SK-N-SH (cell line): ENCODE measurements at regions not wholly inside any gene's neighbourhood (a gene's known extent, or its start where the extent isn't known, plus 50 kb on each side); places are given as distances from the start of the nearest gene placed in this dataset.

Experiments
- CTCF ChIA-PET: fragments of 300-600, 350-600 bp; formaldehyde crosslinking; extraction: SDS; loops from one replicate; lab custom pipeline; 2021; lab: Yijun Ruan, JAX
- POLR2A ChIA-PET: fragments of 350-600 bp; sonication (Branson Sonifier 250); formaldehyde crosslinking; extraction: SDS; loops from one replicate; lab custom pipeline; 2020; ENCODE audit warnings: antibody characterized with exemption, inconsistent platforms; lab: Yijun Ruan, JAX
- DNase-seq: peaks from one replicate; pipeline ENCODE4 v3.0.0; 2012
- H2AFZ ChIP-seq: fragments of 200-600 bp; sonication (generic); 2 replicates; pipeline ENCODE4 v1.8.1; 2016; ENCODE audit warnings: antibody characterized with exemption, mild to moderate bottlenecking, low read depth
- H3F3A ChIP-seq: fragments of 200-600 bp; sonication (generic); replicated peaks from 2 replicates; pipeline ENCODE3; 2016; ENCODE audit warnings: antibody characterized with exemption, mild to moderate bottlenecking; ENCODE audit not compliant: insufficient read depth
- H3K27ac ChIP-seq, 2 experiments: fragments of 200-500 bp in 1 of 2; fragments of 200-600 bp in 1 of 2; sonication (Bioruptor generic) in 1 of 2; sonication (generic), shearing (Covaris generic) in 1 of 2; 2 replicates each; pipeline versions ENCODE4 v1.5.1 to v1.6.1; 2014 to 2016; ENCODE audit warnings: low read depth in 2 of 2, inconsistent platforms in 1 of 2, low read length in 1 of 2, mild to moderate bottlenecking in 1 of 2, mixed read lengths in 1 of 2
- H3K27me3 ChIP-seq: fragments of 200-600 bp; sonication (generic), shearing (Covaris generic); 2 replicates; pipeline ENCODE4 v1.6.1; 2016; ENCODE audit warnings: mixed run types; ENCODE audit not compliant: insufficient read depth
- H3K36me3 ChIP-seq, 2 experiments: fragments of 200-500 bp in 1 of 2; fragments of 200-600 bp in 1 of 2; sonication (Bioruptor generic) in 1 of 2; sonication (generic) in 1 of 2; replicated peaks in 1 of 2; 2 replicates each; pipeline versions ENCODE3 to v1.5.1; 2014 to 2016; ENCODE audit warnings: low read length in 1 of 2, mild to moderate bottlenecking in 1 of 2; ENCODE audit not compliant: insufficient read depth in 2 of 2, control insufficient read depth in 1 of 2
- H3K4me1 ChIP-seq, 2 experiments: fragments of 200-500 bp in 1 of 2; fragments of 200-600 bp in 1 of 2; sonication (Bioruptor generic) in 1 of 2; sonication (generic), shearing (Covaris generic) in 1 of 2; 2 replicates each; pipeline versions ENCODE4 v1.5.1 to v1.6.1; 2014 to 2016; ENCODE audit warnings: low read depth in 1 of 2, low read length in 1 of 2, mixed run types in 1 of 2; ENCODE audit not compliant: insufficient read depth in 2 of 2, control insufficient read depth in 1 of 2
- H3K4me2 ChIP-seq: fragments of 200-600 bp; sonication (generic), shearing (Covaris generic); 2 replicates; pipeline ENCODE4 v1.6.1; 2017; ENCODE audit warnings: mixed run types
- H3K4me3 ChIP-seq, 2 experiments: fragments of 200-500 bp in 1 of 2; fragments of 200-600 bp in 1 of 2; sonication (Bioruptor generic) in 1 of 2; sonication (generic), shearing (Covaris generic) in 1 of 2; 2 replicates each; pipeline versions ENCODE4 v1.5.1 to v1.8.1; 2014 to 2016; ENCODE audit warnings: low read depth in 2 of 2, inconsistent platforms in 1 of 2, low read length in 1 of 2, mild to moderate bottlenecking in 1 of 2, mixed read lengths in 1 of 2, moderate library complexity in 1 of 2
- H3K79me2 ChIP-seq: fragments of 200-600 bp; sonication (generic); 2 replicates; pipeline ENCODE4 v1.8.1; 2017; ENCODE audit warnings: mild to moderate bottlenecking; ENCODE audit not compliant: insufficient read depth
- H3K9ac ChIP-seq: fragments of 200-600 bp; sonication (generic); 2 replicates; pipeline ENCODE4 v1.6.1; 2017; ENCODE audit warnings: mixed run types
- H3K9me2 ChIP-seq: fragments of 200-600 bp; sonication (generic); 2 replicates; pipeline ENCODE4 v1.6.1; 2017; ENCODE audit warnings: mixed run types
- H3K9me3 ChIP-seq: fragments of 200-600 bp; sonication (generic); 2 replicates; pipeline ENCODE4 v1.6.1; 2017; ENCODE audit warnings: mixed run types, mild to moderate bottlenecking, moderate library complexity
- H4K20me1 ChIP-seq: fragments of 200-600 bp; sonication (generic); 2 replicates; pipeline ENCODE4 v1.6.1; 2017; ENCODE audit warnings: mild to moderate bottlenecking, mixed run types; ENCODE audit not compliant: insufficient read depth
- CHD2 ChIP-seq: fragments of 150-350 bp; IDR thresholded peaks from 2 replicates; pipeline ENCODE4 v1.6.1; 2018; ENCODE audit warnings: low read length; ENCODE audit not compliant: partially characterized antibody
- ELF1 ChIP-seq: IDR thresholded peaks from 2 replicates; pipeline ENCODE4 v1.4.0; 2012
- EZH2phosphoT487 ChIP-seq: fragments of 200-600 bp; sonication (generic); IDR thresholded peaks from 2 replicates; pipeline ENCODE4 v1.6.1; 2017; ENCODE audit warnings: low read depth, mixed run types, mild to moderate bottlenecking, antibody characterized with exemption, moderate library complexity, borderline replicate concordance
- FOSL2 ChIP-seq: IDR thresholded peaks from 2 replicates; pipeline ENCODE4 v1.4.0; 2012; ENCODE audit warnings: low read depth, mild to moderate bottlenecking, moderate library complexity, borderline replicate concordance
- FOXJ3 ChIP-seq: sonication (generic); formaldehyde crosslinking; IDR thresholded peaks from 2 replicates; pipeline ENCODE4 v1.5.1; 2020; ENCODE audit warnings: mild to moderate bottlenecking, missing genetic modification reagents
- FOXM1 ChIP-seq: IDR thresholded peaks from 2 replicates; pipeline ENCODE4 v1.4.0; 2012; ENCODE audit warnings: low read depth, mild to moderate bottlenecking
- JUND ChIP-seq: IDR thresholded peaks from 2 replicates; pipeline ENCODE4 v1.4.0; 2012
- MAX ChIP-seq: IDR thresholded peaks from 2 replicates; pipeline ENCODE4 v1.4.0; 2012; ENCODE audit warnings: low read depth
- MEF2A ChIP-seq: IDR thresholded peaks from 2 replicates; pipeline ENCODE4 v1.4.0; 2012; ENCODE audit warnings: low read depth, borderline replicate concordance
- MXI1 ChIP-seq: IDR thresholded peaks from 2 replicates; pipeline ENCODE4 v1.6.1; 2012; ENCODE audit warnings: mild to moderate bottlenecking, low read depth, low read length, improper control_type of control experiment
- NFIC ChIP-seq: IDR thresholded peaks from 2 replicates; pipeline ENCODE4 v1.4.0; 2012; ENCODE audit warnings: borderline replicate concordance
- NRF1 ChIP-seq: IDR thresholded peaks from 2 replicates; pipeline ENCODE4 v1.6.1; 2012; ENCODE audit warnings: low read depth, mild to moderate bottlenecking, low read length
- RAD21 ChIP-seq: IDR thresholded peaks from 2 replicates; pipeline ENCODE4 v1.6.1; 2012; ENCODE audit warnings: mild to moderate bottlenecking, low read length
- RCOR1 ChIP-seq: fragments of 150-350 bp; IDR thresholded peaks from 2 replicates; pipeline ENCODE4 v1.6.1; 2017; ENCODE audit warnings: antibody characterized with exemption, low read length
- REST ChIP-seq: IDR thresholded peaks from 2 replicates; pipeline ENCODE4 v1.6.1; 2012; ENCODE audit warnings: mild to moderate bottlenecking, low read depth, low read length, moderate library complexity
- RFX5 ChIP-seq: IDR thresholded peaks from 2 replicates; pipeline ENCODE4 v1.6.1; 2012; ENCODE audit warnings: mild to moderate bottlenecking, improper control_type of control experiment, low read length
- RXRA ChIP-seq: IDR thresholded peaks from 2 replicates; pipeline ENCODE4 v1.4.0; 2012; ENCODE audit warnings: low read depth, mild to moderate bottlenecking, borderline replicate concordance
- SIN3A ChIP-seq: IDR thresholded peaks from 2 replicates; pipeline ENCODE4 v1.6.1; 2012; ENCODE audit warnings: low read depth, mild to moderate bottlenecking, low read length, moderate library complexity, borderline replicate concordance
- SMC3 ChIP-seq: IDR thresholded peaks from 2 replicates; pipeline ENCODE4 v1.6.1; 2012; ENCODE audit warnings: low read depth, low read length, improper control_type of control experiment
- TAF1 ChIP-seq: IDR thresholded peaks from 2 replicates; pipeline ENCODE4 v1.6.1; 2012; ENCODE audit warnings: low read depth, mild to moderate bottlenecking, low read length, moderate library complexity, borderline replicate concordance
- TCF12 ChIP-seq: IDR thresholded peaks from 2 replicates; pipeline ENCODE4 v1.4.0; 2012
- WGBS: methylation state at CpG from one replicate; pipeline ENCODE4 v1.1.6; 2017; ENCODE audit warnings: low lambda C conversion rate; 5-methylcytosine and 5-hydroxymethylcytosine counted together
- TF ChIP-seq, protein P1 (sequence below): fragments of 150-350 bp; IDR thresholded peaks from 2 replicates; pipeline ENCODE4 v1.6.1; 2016; ENCODE audit warnings: mild to moderate bottlenecking, low read depth, low read length
- TF ChIP-seq, protein P2 (sequence below): IDR thresholded peaks from 2 replicates; pipeline ENCODE4 v1.4.0; 2012; ENCODE audit warnings: low read depth, borderline replicate concordance

DNA sequence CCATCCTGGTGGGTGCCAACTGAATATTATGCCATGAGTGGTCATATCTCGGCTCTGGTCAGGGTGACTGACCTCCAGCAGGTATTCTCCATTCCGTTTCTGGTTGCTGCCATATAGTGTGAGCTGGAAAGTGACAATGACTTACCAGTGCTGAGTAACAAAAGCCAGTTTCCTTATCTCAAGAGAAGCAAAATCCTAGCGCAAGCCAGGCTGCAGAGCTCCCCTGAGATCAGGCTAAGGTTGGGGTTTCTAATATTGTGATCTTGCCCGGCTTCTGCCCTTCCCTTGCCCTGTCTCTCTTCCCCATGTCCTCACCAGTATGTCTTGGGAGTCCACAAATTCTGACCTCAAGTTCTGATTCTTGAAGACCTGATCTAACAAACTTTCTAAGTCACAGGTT is 271.3 kb upstream of the SPTLC3 start:
- ChIA-PET CTCF (no interaction called here), POLR2A (no interaction called here)
- no peaks in the 10 kb centered on the region for H3K9me3 ChIP-seq
- 26% methylated on average over 4 of the region's 4 CpGs for WGBS
- H2AFZ ChIP-seq, result no peak overlapping the region
- DNase-seq, result no peak
- H3K79me2 ChIP-seq, result no peaks in the 10 kb centered on the region
- H3F3A ChIP-seq, result no peaks in the 10 kb centered on the region
- no peak for TF ChIP-seq RCOR1
- no peak for TF ChIP-seq NFIC
- TF ChIP-seq RFX5, result no peak
- TF ChIP-seq TAF1, result no peak
- TF ChIP-seq JUND, result no peak
- TF ChIP-seq, protein P1, sequence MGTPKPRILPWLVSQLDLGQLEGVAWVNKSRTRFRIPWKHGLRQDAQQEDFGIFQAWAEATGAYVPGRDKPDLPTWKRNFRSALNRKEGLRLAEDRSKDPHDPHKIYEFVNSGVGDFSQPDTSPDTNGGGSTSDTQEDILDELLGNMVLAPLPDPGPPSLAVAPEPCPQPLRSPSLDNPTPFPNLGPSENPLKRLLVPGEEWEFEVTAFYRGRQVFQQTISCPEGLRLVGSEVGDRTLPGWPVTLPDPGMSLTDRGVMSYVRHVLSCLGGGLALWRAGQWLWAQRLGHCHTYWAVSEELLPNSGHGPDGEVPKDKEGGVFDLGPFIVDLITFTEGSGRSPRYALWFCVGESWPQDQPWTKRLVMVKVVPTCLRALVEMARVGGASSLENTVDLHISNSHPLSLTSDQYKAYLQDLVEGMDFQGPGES, result no peak
- no peak for TF ChIP-seq SMC3
- H3K9ac ChIP-seq, result no peak overlapping the region
- H3K27ac ChIP-seq, result no peak overlapping the region
- H3K9me2 ChIP-seq, result no peaks in the 10 kb centered on the region
- H3K4me2 ChIP-seq, result no peak overlapping the region
- no peaks in the 10 kb centered on the region for H3K27me3 ChIP-seq
- H3K36me3 ChIP-seq, result no peaks in the 10 kb centered on the region
- H3K4me1 ChIP-seq, result no peaks in the 10 kb centered on the region
- H4K20me1 ChIP-seq, result no peaks in the 10 kb centered on the region
- H3K4me3 ChIP-seq, result no peak overlapping the region

DNA sequence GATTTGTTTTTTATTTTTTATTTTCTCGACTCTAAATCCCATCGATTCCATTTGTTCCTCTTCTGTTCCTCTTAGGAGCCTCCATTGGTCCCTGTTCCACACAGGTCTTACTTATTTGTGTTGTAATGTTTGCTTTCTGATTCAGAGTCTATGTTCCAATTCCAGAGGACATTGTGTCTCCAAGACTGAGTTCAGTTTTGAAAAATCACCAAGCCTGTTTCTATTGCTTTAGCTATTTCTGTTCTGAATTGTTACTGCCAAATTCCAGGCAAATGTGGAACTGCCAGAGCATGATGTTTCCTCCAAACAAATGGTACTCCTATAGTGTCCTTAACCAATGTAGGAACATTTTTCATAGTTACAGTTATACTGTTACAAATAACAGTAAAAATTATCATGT is 270.9 kb upstream of the SPTLC3 start:
- Histone ChIP-seq H3K9me2 (no peaks in the 10 kb centered on the region), H3K27me3 (no peaks in the 10 kb centered on the region), H2AFZ (no peak overlapping the region), H3K36me3 (no peaks in the 10 kb centered on the region), H3K9me3 (no peaks in the 10 kb centered on the region), H3F3A (no peaks in the 10 kb centered on the region), H3K9ac (no peak overlapping the region), H4K20me1 (no peaks in the 10 kb centered on the region), H3K4me2 (no peak overlapping the region), H3K27ac (no peak overlapping the region), H3K4me1 (no peaks in the 10 kb centered on the region), H3K79me2 (no peaks in the 10 kb centered on the region), H3K4me3 (no peak overlapping the region)
- ChIA-PET POLR2A (no interaction called here), CTCF (no interaction called here)
- 13% methylated on average over 2 of the region's 2 CpGs for WGBS
- no peak for DNase-seq
- TF ChIP-seq FOXJ3, result no peak
- no peak for TF ChIP-seq RXRA
- no peak for TF ChIP-seq MAX
- TF ChIP-seq, protein P1, result no peak
- TF ChIP-seq SIN3A, result no peak
- TF ChIP-seq MXI1, result no peak
- no peak for TF ChIP-seq CHD2
- no peak for TF ChIP-seq RAD21
- TF ChIP-seq EZH2phosphoT487, result no peak
- TF ChIP-seq FOSL2, result no peak
- TF ChIP-seq, protein P2, sequence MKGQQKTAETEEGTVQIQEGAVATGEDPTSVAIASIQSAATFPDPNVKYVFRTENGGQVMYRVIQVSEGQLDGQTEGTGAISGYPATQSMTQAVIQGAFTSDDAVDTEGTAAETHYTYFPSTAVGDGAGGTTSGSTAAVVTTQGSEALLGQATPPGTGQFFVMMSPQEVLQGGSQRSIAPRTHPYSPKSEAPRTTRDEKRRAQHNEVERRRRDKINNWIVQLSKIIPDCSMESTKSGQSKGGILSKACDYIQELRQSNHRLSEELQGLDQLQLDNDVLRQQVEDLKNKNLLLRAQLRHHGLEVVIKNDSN, result no peak
- TF ChIP-seq NRF1, result no peak
- no peak for TF ChIP-seq ELF1
- TF ChIP-seq SMC3, result no peak
- no peak for TF ChIP-seq REST
- TF ChIP-seq TCF12, result no peak
- TF ChIP-seq MEF2A, result no peak
- TF ChIP-seq RCOR1, result no peak
- TF ChIP-seq FOXM1, result no peak
